GM12878 (cell line): ENCODE measurements at regions not wholly inside any gene's neighbourhood (a gene's known extent, or its start where the extent isn't known, plus 50 kb on each side); places are given as distances from the start of the nearest gene placed in this dataset.

Experiments used
- ATAC-seq: fragments of 200-7000 bp; cut with Tn5 transposase; 3 replicates; pipeline ENCODE4 v1.9.1; 2020; ENCODE audit warnings: mild to moderate bottlenecking, moderate library complexity
- BruUV-seq: library from RNA; stranded (reverse); fragments of 400-500 nt; replicated peaks from 2 replicates; lab custom pipeline; 2021; lab: Mats Ljungman, UMichigan
- CTCF ChIA-PET: fragments of 300-600 bp; sonication (Branson Sonifier 250); formaldehyde crosslinking; extraction: SDS; loops from one replicate; lab custom pipeline; 2021; ENCODE audit warnings: inconsistent platforms; lab: Yijun Ruan, JAX
- POLR2A ChIA-PET: fragments of 350-600 bp; formaldehyde crosslinking; extraction: SDS; loops from one replicate; lab custom pipeline; 2021; ENCODE audit warnings: inconsistent platforms; lab: Charles Lee
- RAD21 ChIA-PET: fragments of 300-600 bp; sonication (Branson Sonifier 250); formaldehyde crosslinking; loops from one replicate; lab custom pipeline; 2023; ENCODE audit warnings: antibody characterized with exemption; ENCODE audit not compliant: unreplicated experiment; lab: Charles Lee
- SMC1A ChIA-PET: fragments of 300-600 bp; sonication (Branson Sonifier 250); formaldehyde crosslinking; loops from one replicate; lab custom pipeline; 2023; ENCODE audit not compliant: unreplicated experiment, uncharacterized antibody; lab: Charles Lee
- DNase-seq: peaks from one replicate; pipeline ENCODE4 v3.0.0-alpha.2; 2011; ENCODE audit warnings: low read depth, low spot score
- FAIRE-seq: peaks from 3 replicates; lab custom pipeline; 2011; peaks lifted over from hg19 to GRCh38; lab: Jason Lieb, UNC
- H2AFZ ChIP-seq: 2 replicates; pipeline ENCODE4 v1.6.0; 2011; ENCODE audit warnings: low read depth, low read length, control low read depth; ENCODE audit not compliant: control insufficient read depth
- H3K27ac ChIP-seq: 2 replicates; pipeline ENCODE4 v1.5.1; 2011; ENCODE audit warnings: control low read depth; ENCODE audit not compliant: control insufficient read depth, insufficient read depth
- H3K27me3 ChIP-seq, 2 experiments: replicated peaks in 1 of 2; 2 replicates each; pipeline versions ENCODE4 v1.6.0 to v1.6.1; 2011; ENCODE audit warnings: low read length in 1 of 2; ENCODE audit not compliant: control insufficient read depth in 2 of 2, insufficient read depth in 2 of 2
- H3K36me3 ChIP-seq, 2 experiments: 2 replicates each; pipeline ENCODE4 v1.5.1; 2011; ENCODE audit warnings: low read length in 1 of 2; ENCODE audit not compliant: control insufficient read depth in 2 of 2, insufficient read depth in 2 of 2
- H3K4me1 ChIP-seq: 2 replicates; pipeline ENCODE4 v1.6.1; 2011; ENCODE audit warnings: mild to moderate bottlenecking, low read length, moderate library complexity, mixed read lengths; ENCODE audit not compliant: control insufficient read depth, insufficient read depth
- H3K4me2 ChIP-seq: 2 replicates; pipeline ENCODE4 v1.6.0; 2011; ENCODE audit warnings: control low read depth; ENCODE audit not compliant: control insufficient read depth, insufficient read depth
- H3K4me3 ChIP-seq: fragments of 200-600 bp; sonication (generic); 2 replicates; pipeline ENCODE4 v1.5.1; 2016
- H3K79me2 ChIP-seq: 2 replicates; pipeline ENCODE4 v1.6.0; 2011; ENCODE audit warnings: low read length; ENCODE audit not compliant: control insufficient read depth, insufficient read depth
- H3K9ac ChIP-seq: 2 replicates; pipeline ENCODE4 v1.8.0; 2011; ENCODE audit warnings: low read length, control low read depth, mixed read lengths; ENCODE audit not compliant: control insufficient read depth, insufficient read depth
- H3K9me3 ChIP-seq: replicated peaks from 3 replicates; pipeline ENCODE4 v1.5.1; 2011; ENCODE audit warnings: mild to moderate bottlenecking, low read length; ENCODE audit not compliant: control insufficient read depth, insufficient read depth
- H4K20me1 ChIP-seq: 2 replicates; pipeline ENCODE4 v1.6.0; 2011; ENCODE audit not compliant: control insufficient read depth, insufficient read depth
- BCL3 ChIP-seq: IDR thresholded peaks from 2 replicates; pipeline ENCODE4 v1.6.1; 2011; ENCODE audit warnings: borderline replicate concordance, low read depth, mild to moderate bottlenecking, moderate library complexity, low read length; ENCODE audit not compliant: insufficient read depth, poor library complexity, severe bottlenecking
- ESRRA ChIP-seq: IDR thresholded peaks from 2 replicates; pipeline ENCODE4 v1.6.1; 2012; ENCODE audit warnings: mild to moderate bottlenecking, low read length, improper control_type of control experiment
- FOXM1 ChIP-seq: IDR thresholded peaks from 2 replicates; pipeline ENCODE4 v1.6.1; 2012; ENCODE audit warnings: low read depth, mild to moderate bottlenecking, inconsistent platforms, low read length, moderate library complexity
- KAT2A ChIP-seq: conservative IDR thresholded peaks from 2 replicates; pipeline ENCODE4 v1.6.1; 2011; ENCODE audit warnings: low read depth, low read length; ENCODE audit not compliant: control insufficient read depth
- MEF2B ChIP-seq: fragments of 450-650 bp; IDR thresholded peaks from 2 replicates; pipeline ENCODE4 v1.6.1; 2018; ENCODE audit warnings: mild to moderate bottlenecking, moderate library complexity; ENCODE audit not compliant: partially characterized antibody, poor library complexity, severe bottlenecking
- SMAD5 ChIP-seq: IDR thresholded peaks from 2 replicates; pipeline ENCODE4 v1.6.1; 2016; ENCODE audit warnings: antibody characterized with exemption, low read depth
- TBL1XR1 ChIP-seq: IDR thresholded peaks from 2 replicates; pipeline ENCODE4 v1.6.1; 2012; ENCODE audit warnings: low read depth, low read length, improper control_type of control experiment
- WGBS: methylation state at CpG from one replicate; pipeline ENCODE4 v1.1.6; 2016; ENCODE audit warnings: low lambda C conversion rate; ENCODE audit not compliant: insufficient replicate concordance, insufficient coverage; ENCODE audit errors: missing lambda C conversion rate; 5-methylcytosine and 5-hydroxymethylcytosine counted together
- in situ Hi-C: fragments of 300-500 bp; cut with MboI; formaldehyde crosslinking; loops from 9 replicates; pipeline ENCODE4 v1.14.3; 2018; ENCODE audit warnings: mixed read lengths
- intact Hi-C: fragments of 100-400 bp; cut with micrococcal nuclease; formaldehyde crosslinking; loops from one replicate; pipeline ENCODE4 v1.14.2; 2022; ENCODE audit not compliant: unreplicated experiment
- TF ChIP-seq, protein P1 (sequence below): IDR thresholded peaks from 2 replicates; pipeline ENCODE4 v1.6.1; 2012; ENCODE audit warnings: improper control_type of control experiment, low read depth, low read length; ENCODE audit not compliant: insufficient replicate concordance

DNA sequence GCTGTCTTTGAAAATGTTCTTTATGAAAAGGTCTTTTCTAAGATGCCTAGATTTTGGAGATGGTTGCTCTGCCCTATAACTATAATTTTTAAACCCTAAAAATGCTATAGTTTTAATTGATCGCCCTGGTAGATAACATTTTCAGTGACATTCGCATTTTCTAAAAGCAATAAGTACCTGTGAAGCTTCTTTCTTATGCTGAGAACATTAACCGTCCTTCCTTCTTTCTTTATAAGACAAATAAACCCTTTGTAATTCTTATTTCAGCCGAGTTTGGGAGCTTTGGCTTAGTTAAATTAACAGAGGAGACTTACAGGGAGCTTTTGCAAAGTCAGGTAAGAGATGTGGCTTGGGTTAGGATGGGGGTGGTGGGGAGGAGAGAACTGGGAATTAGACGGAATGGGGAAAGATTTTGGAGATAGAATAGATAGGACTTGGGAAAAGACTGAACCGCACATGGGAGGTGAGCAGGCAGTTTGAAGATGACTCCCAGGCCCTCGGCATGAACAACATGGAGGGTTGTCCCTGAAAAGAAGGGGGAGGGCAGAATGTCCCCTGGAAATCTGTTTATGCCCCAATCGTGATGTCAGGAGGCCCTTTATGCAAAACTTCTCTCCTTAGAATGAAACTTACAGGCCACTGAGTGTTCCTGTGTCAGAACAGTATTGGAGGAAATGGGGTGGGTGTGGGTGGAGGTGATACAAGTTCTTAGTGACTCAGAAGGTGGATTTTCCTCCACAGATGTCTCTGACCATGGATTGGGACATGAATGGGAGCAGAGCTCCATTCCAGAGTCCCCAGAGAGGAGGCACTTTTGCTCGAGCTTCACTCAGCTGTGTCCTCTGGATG, 76.2 kb upstream of the LARS2 start:
- Histone ChIP-seq H4K20me1 (no peaks in the 10 kb centered on the region), H3K9me3 (no peaks in the 10 kb centered on the region), H3K27me3 (peaks cover 0 to 3% of the 10 kb centered on the region in 2 experiments; a peak in 2 of 4 replicates), H3K9ac (no peak overlapping the region), H3K27ac (no peak overlapping the region), H3K4me1 (no peaks in the 10 kb centered on the region), H3K36me3 (no peaks in the 10 kb centered on the region), H3K79me2 (no peaks in the 10 kb centered on the region), H2AFZ (no peak overlapping the region), H3K4me2 (no peak overlapping the region), H3K4me3 (no peak overlapping the region)
- intact Hi-C loops: no loop called here
- no peak for TF ChIP-seq FOXM1
- no peak for TF ChIP-seq KAT2A
- TF ChIP-seq TBL1XR1: no peak
- POLR2A ChIA-PET: no interaction called here
- SMC1A ChIA-PET: no interaction called here
- in situ Hi-C loops: no loop called here
- no TSS peak for BruUV-seq
- WGBS: 5% methylated on average over 9 of the region's 9 CpGs
- FAIRE-seq (no peak), DNase-seq (no peak), ATAC-seq (no peak)
- CTCF ChIA-PET: no interaction called here
- RAD21 ChIA-PET: interaction anchor here (0.5 kb wide), 1 partner anchor 333 kb away, joined by 4 read pairs; no protein-coding TSS in a partner anchor

DNA sequence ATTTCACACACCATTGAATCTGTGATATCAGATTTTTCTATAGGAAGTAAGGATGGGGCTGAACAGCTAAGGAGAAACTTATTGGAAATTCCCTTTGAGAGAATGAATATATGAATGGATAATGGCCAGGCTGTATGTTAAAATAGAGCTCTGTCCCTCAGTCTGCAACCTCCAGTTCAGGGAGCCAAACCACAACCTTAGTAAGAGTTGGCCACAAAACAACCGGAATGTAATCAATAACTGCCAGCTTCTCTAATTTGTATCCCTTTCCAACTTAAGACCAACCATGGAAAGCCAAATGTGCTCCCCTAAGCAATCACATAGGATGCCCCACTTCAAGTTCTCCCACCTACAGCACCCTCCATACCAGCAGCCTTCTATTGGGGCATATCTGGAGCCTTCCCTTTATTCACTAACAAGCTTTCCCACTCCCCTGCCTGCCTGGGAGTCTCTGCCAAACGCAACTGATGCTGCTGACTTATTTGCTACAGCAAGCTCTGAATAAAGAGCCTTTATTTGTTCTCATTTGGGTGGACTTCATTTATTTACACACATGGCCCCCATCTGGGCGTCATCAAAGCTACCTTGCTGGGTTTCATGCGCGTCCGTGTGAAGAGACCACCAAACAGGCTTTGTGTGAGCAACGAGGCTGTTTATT, 75.4 kb upstream of the LARS2 start:
- no peaks in the 10 kb centered on the region for H4K20me1 ChIP-seq
- no peak overlapping the region for H3K27ac ChIP-seq
- H3K79me2 ChIP-seq: no peaks in the 10 kb centered on the region
- H3K9me3 ChIP-seq: no peaks in the 10 kb centered on the region
- CTCF ChIA-PET: interaction anchor here (0.7 kb wide), 1 partner anchor 39 kb away, joined by 3 read pairs; no protein-coding TSS in a partner anchor
- H3K4me3 ChIP-seq: no peak overlapping the region
- POLR2A ChIA-PET: no interaction called here
- in situ Hi-C loops (no loop called here), intact Hi-C loops (no loop called here)
- no peak overlapping the region for H3K9ac ChIP-seq
- WGBS: 44% methylated on average over 7 of the region's 7 CpGs
- H3K4me2 ChIP-seq: no peak overlapping the region
- no peaks in the 10 kb centered on the region for H3K36me3 ChIP-seq
- H3K4me1 ChIP-seq: no peaks in the 10 kb centered on the region
- no TSS peak for BruUV-seq
- peaks cover 0 to 3% of the 10 kb centered on the region in 2 experiments; a peak in 2 of 4 replicates for H3K27me3 ChIP-seq
- no peak for FAIRE-seq
- RAD21 ChIA-PET: interaction anchor here (0.6 kb wide), 1 partner anchor 198 kb away, joined by 3 read pairs; no protein-coding TSS in a partner anchor
- SMC1A ChIA-PET: no interaction called here
- ATAC-seq: no peak
- no peak overlapping the region for H2AFZ ChIP-seq
- DNase-seq: no peak
- no peak for TF ChIP-seq ESRRA
- TF ChIP-seq BCL3: no peak
- TF ChIP-seq SMAD5: no peak
- TF ChIP-seq, protein P1, sequence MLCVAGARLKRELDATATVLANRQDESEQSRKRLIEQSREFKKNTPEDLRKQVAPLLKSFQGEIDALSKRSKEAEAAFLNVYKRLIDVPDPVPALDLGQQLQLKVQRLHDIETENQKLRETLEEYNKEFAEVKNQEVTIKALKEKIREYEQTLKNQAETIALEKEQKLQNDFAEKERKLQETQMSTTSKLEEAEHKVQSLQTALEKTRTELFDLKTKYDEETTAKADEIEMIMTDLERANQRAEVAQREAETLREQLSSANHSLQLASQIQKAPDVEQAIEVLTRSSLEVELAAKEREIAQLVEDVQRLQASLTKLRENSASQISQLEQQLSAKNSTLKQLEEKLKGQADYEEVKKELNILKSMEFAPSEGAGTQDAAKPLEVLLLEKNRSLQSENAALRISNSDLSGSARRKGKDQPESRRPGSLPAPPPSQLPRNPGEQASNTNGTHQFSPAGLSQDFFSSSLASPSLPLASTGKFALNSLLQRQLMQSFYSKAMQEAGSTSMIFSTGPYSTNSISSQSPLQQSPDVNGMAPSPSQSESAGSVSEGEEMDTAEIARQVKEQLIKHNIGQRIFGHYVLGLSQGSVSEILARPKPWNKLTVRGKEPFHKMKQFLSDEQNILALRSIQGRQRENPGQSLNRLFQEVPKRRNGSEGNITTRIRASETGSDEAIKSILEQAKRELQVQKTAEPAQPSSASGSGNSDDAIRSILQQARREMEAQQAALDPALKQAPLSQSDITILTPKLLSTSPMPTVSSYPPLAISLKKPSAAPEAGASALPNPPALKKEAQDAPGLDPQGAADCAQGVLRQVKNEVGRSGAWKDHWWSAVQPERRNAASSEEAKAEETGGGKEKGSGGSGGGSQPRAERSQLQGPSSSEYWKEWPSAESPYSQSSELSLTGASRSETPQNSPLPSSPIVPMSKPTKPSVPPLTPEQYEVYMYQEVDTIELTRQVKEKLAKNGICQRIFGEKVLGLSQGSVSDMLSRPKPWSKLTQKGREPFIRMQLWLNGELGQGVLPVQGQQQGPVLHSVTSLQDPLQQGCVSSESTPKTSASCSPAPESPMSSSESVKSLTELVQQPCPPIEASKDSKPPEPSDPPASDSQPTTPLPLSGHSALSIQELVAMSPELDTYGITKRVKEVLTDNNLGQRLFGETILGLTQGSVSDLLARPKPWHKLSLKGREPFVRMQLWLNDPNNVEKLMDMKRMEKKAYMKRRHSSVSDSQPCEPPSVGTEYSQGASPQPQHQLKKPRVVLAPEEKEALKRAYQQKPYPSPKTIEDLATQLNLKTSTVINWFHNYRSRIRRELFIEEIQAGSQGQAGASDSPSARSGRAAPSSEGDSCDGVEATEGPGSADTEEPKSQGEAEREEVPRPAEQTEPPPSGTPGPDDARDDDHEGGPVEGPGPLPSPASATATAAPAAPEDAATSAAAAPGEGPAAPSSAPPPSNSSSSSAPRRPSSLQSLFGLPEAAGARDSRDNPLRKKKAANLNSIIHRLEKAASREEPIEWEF: no peak
- TF ChIP-seq MEF2B: no peak
